Neutrophil (primary cell): ENCODE measurements at regions not wholly inside any gene's neighbourhood (a gene's known extent, or its start where the extent isn't known, plus 50 kb on each side); places are given as distances from the start of the nearest gene placed in this dataset.

Experiments used
- H3K27ac ChIP-seq: fragments of 200-600 bp; sonication (generic); 2 replicates; pipeline ENCODE4 v1.5.1; 2016; ENCODE audit warnings: mild to moderate bottlenecking, moderate library complexity
- H3K27me3 ChIP-seq: fragments of 200-600 bp; sonication (generic); 2 replicates; pipeline ENCODE4 v1.6.0; 2016; ENCODE audit warnings: mild to moderate bottlenecking
- H3K36me3 ChIP-seq: fragments of 200-600 bp; sonication (generic); 2 replicates; pipeline ENCODE4 v1.5.1; 2017
- H3K4me1 ChIP-seq, 2 experiments: fragments of 200-600 bp in 1 of 2; sonication (generic) in 1 of 2; 1 replicate in 1 of 2; 2 replicates in 1 of 2; pipeline versions ENCODE4 v1.5.1 to v1.6.1; 2013 to 2016; ENCODE audit warnings: low read depth in 1 of 2, low read length in 1 of 2, mild to moderate bottlenecking in 1 of 2, moderate library complexity in 1 of 2; ENCODE audit not compliant: control insufficient read depth in 1 of 2, insufficient read depth in 1 of 2
- H3K4me3 ChIP-seq, 2 experiments: fragments of 200-600 bp in 1 of 2; sonication (generic) in 1 of 2; 1 replicate in 1 of 2; 2 replicates in 1 of 2; pipeline ENCODE4 v1.5.1; 2013 to 2016; ENCODE audit warnings: low read depth in 1 of 2, low read length in 1 of 2, mild to moderate bottlenecking in 1 of 2, moderate library complexity in 1 of 2
- H3K9me3 ChIP-seq: fragments of 200-600 bp; sonication (generic); 2 replicates; pipeline ENCODE4 v1.5.1; 2016
- CTCF ChIP-seq: fragments of 200-600 bp; sonication (generic); IDR thresholded peaks from 2 replicates; pipeline ENCODE4 v1.5.1; 2016; ENCODE audit warnings: antibody characterized with exemption

GRCh38 chrX:13432414-13433297 lies 112.8 kb upstream of the ATXN3L start:
- H3K27ac ChIP-seq: no peak overlapping the region
- no peaks in the 10 kb centered on the region for H3K9me3 ChIP-seq
- no peak for TF ChIP-seq CTCF
- H3K27me3 ChIP-seq: no peaks in the 10 kb centered on the region
- H3K36me3 ChIP-seq: no peaks in the 10 kb centered on the region
- H3K4me1 ChIP-seq: no peaks in the 10 kb centered on the region
- no peak overlapping the region for H3K4me3 ChIP-seq

- TF ChIP-seq CTCF: no peak
- no peaks in the 10 kb centered on the region for H3K36me3 ChIP-seq
- no peak overlapping the region for H3K27ac ChIP-seq
- no peak overlapping the region for H3K4me3 ChIP-seq
- no peaks in the 10 kb centered on the region for H3K27me3 ChIP-seq
- H3K9me3 ChIP-seq: no peaks in the 10 kb centered on the region
- H3K4me1 ChIP-seq: no peaks in the 10 kb centered on the region
Measured at GRCh38 chrX:13430136-13430827, 110.4 kb upstream of the ATXN3L start.

GRCh38 chrX:13428053-13428786 lies 108.4 kb upstream of the ATXN3L start:
- no peaks in the 10 kb centered on the region for H3K27me3 ChIP-seq
- H3K36me3 ChIP-seq: no peaks in the 10 kb centered on the region
- no peaks in the 10 kb centered on the region for H3K4me1 ChIP-seq
- no peak for TF ChIP-seq CTCF
- H3K9me3 ChIP-seq: no peaks in the 10 kb centered on the region
- H3K27ac ChIP-seq: no peak overlapping the region
- H3K4me3 ChIP-seq: no peak overlapping the region

GRCh38 chrX:13427441-13428052 lies 107.7 kb upstream of the ATXN3L start:
- H3K27ac ChIP-seq: no peak overlapping the region
- H3K9me3 ChIP-seq: no peaks in the 10 kb centered on the region
- no peaks in the 10 kb centered on the region for H3K27me3 ChIP-seq
- no peak overlapping the region for H3K4me3 ChIP-seq
- no peaks in the 10 kb centered on the region for H3K4me1 ChIP-seq
- H3K36me3 ChIP-seq: no peaks in the 10 kb centered on the region
- TF ChIP-seq CTCF: no peak

- TF ChIP-seq CTCF: no peak
- H3K27me3 ChIP-seq: no peaks in the 10 kb centered on the region
- no peaks in the 10 kb centered on the region for H3K9me3 ChIP-seq
- no peak overlapping the region for H3K27ac ChIP-seq
- H3K4me1 ChIP-seq: no peaks in the 10 kb centered on the region
- H3K4me3 ChIP-seq: no peak overlapping the region
- no peaks in the 10 kb centered on the region for H3K36me3 ChIP-seq
Measured at GRCh38 chrX:13420545-13421183, 100.8 kb upstream of the ATXN3L start.
